ENCODE measurements at regions not wholly inside any gene's neighbourhood (a gene's known extent, or its start where the extent isn't known, plus 50 kb on each side); places are given as distances from the start of the nearest gene placed in this dataset.
"Not testable (repeated sequence)": the region's sequence is repeated elsewhere in the genome, so short reads cannot be mapped to it uniquely, and the experiment has no call there.

DNA sequence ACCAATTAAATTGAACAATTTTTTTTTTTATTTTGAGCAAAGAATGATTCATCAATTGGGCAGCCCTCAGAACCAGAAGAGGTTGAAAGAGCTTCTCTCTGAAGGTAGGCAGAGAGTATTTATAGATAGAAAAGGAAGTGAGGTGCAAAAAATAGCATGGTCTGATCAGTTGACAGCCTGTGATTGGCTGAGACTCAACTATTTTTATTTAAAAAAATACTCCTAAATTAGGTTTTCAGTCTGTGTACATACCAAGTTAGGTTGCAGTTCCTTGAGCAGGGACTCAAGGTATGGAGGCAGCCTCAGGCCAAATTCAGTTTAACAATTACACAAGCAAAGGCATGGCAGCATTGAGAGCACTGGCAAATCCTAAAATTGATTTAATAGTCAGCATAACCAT, 1074.7 kb downstream of the SORCS1 start:
- intact Hi-C loops (cut with micrococcal nuclease), result no loop called here

DNA sequence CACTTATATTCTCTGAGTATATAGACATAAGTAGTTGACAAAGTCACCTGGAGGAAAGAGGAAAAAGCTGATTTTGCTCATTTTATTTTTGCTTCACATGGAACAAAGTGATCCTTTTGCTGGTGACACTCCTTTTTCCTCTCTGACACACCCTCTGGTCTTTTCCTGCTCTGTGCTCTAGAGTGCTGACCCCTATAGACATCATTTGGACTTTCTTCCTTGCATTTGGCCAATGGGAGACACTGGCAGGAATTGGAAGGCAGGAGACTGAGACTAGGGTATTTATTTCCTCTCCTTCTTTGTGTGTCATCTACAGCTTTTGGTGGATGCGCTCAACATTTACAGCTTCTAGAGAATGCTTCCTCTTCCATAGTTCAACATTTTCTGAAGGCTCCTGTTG, 1078.1 kb downstream of the SORCS1 start:
- intact Hi-C loops (cut with micrococcal nuclease), result no loop called here

DNA sequence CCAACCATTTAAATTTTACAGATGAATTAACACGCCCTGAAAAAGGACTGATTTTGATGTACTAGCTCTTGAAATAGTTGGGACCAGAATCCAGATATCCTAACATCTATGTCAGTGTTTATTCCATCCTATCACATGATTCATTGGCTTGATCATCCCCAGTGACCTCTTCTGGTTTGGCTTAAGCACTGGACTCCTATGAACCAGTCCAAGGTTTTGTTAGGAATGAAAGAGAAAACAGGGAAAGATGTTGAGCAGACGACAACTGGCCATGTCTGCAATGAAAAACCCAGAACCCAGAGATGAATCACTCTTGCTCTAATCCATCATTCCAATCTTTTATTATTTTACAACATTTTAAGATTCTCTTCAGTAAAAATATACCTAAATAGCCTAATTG, 1080.9 kb downstream of the SORCS1 start:
- intact Hi-C loops (cut with micrococcal nuclease), result no loop called here

DNA sequence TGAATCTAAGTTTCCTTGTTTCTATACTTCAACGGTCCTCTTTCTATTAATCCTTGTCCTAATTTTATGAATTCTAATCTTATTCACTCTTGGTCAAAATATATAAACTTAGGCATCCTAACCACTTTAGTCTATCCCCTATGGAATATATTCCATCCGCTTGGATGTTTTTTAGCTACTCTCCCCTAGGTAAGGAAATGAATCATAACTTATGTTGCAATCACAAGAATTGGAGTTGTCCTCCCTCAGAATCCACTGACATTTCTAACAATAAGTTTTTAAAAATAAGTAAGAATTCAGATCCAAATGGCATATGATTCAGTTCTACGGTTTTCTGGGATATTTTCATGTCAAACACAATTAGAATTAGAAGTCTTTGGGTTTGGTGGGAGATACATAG, 1081.6 kb downstream of the SORCS1 start:
- intact Hi-C loops (cut with micrococcal nuclease), result no loop called here

DNA sequence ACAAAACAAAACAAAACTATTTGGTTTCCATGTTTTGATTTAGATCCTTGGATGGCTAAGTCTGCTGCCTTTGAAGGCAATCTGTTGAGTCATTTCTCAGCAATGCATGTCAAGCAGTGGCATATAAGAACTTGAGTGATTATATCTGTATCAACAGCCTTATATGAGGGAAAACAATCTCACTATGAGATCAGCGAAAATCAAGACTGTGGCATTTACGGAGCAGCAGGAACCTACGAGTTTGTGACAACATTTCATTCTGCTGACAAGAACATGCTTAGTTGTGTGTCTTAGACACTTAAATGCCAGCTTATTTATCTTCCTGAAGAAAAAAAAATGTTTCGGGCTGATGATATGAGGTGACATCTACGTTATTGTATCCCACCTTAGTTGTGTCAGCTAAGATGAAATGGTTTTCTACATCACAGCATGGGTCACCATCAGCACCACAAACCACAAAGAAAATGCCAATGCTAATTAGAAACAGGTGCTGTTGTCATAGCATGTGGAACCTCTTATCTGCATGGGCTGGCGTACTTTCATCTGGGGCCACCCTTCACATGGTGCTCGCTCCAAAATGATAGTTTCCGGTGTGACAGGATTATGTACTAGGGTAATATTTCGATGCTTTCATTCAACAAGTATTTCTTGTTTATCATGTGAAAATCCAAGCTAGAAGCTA, 1085.5 kb downstream of the SORCS1 start:
- intact Hi-C loops (cut with micrococcal nuclease), result no loop called here

DNA sequence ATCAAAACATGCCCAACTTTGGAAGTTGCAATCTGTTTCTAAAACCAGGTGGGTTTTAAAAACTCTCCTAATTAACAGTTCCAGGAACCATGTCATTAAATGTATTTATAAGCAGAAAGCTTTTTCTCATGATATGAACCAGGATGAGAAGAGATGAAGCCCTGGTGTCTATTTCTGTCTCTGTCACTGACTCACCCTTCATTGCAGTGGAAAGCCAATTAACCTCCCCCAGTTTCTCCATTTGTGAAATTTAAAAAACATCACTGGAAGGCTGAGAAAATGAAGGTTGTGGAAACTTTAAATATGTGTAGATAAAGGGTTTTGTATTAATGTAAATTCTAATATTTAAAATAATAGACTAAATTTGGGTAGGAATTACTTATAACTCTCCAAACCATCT, 1088.0 kb downstream of the SORCS1 start:
- intact Hi-C loops (cut with micrococcal nuclease), result no loop called here

DNA sequence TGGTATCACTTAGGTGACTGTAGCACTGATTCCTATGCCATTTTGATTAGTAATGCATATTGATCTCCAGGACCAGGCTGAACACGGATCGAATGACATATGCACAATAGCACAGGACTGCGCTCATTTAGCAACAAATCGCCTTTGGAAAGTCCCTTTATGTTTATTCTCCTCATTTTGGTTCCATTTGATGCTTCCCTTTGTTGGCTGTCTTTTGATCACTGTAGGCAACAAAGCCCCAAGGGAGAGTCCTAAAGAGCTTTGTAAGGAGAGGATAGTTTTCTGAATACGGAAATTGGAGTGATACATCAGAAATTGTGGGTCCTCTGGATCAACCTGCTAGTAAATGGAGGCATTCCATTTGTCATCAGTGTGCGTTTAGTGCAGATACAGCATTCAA, 1111.4 kb downstream of the SORCS1 start:
- intact Hi-C loops (cut with micrococcal nuclease), result no loop called here

DNA sequence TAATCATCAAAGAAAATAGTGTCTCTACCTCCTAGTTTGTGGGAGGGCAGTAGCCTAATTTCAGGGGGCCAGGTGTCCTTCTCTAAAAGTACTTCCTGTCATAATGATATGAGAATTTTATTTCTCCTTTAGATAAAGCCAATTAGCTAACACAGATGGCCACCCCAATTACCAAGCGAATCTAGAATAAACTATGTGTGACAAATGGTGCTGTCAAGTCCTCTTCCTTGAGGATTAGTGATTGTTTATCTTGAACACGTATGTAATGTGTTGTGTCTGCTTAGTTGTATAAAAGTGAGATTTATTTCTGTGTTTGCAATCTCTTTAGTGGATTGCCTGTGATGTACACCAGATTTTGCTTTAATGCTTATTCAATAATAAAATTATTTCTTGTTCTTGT, 1120.0 kb downstream of the SORCS1 start:
- intact Hi-C loops (cut with micrococcal nuclease), result no loop called here

DNA sequence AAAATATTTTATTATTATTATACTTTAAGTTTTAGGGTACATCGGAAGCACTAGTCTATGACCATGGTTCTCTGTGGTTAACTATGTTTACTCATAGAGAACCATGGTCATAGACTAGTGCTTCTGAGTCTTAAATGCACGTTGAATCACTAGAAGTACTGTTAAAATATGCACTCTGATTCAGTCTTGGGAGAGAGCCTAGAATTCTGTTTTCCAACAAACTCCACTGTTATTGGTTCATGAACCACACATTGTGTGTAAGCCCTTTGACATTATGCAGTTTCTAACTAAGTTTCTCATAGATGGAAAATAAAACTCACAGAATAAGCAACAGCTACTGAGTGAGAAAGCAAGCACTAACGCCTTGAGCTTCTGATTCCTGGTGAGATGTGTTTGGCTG, 1120.6 kb downstream of the SORCS1 start:
- intact Hi-C loops (cut with micrococcal nuclease), result no loop called here

DNA sequence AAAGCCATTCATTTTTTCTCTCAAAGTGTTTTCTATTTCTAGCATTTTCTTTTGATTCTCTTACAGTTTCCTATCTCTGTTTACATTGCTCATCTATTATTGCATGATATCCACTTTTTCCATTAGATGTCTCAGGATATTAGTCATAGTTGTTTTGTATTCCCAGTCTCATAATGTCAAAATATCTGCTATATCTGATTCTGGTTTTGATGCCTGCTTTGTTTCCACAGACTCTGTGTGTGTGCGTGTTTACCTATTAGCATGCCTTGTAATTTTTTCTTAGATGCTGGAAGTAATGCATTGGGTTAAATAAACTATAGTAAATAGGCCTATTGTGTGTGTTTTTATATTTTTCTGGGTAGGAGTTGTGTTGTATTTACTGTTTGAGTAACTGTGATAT, 1126.3 kb downstream of the SORCS1 start:
- intact Hi-C loops (cut with micrococcal nuclease), result no loop called here

DNA sequence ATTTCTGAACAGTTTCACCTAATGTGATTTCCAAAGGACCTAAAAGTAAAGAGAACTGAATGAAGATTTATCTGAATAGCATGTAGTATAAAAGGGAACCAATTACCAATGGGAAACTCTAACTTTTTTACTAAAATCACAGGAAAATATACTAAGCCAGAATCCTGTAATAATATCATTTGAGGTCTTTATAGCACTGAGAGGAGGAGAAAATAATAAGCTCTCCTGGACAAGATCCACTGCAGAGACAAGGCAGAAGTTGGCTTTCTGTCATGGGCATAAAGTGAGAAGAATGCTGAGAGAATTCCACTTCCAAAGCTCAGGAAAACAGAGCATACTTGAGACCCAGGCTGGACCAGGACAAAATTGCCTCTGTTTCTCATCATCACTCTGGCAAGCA, 1131.4 kb downstream of the SORCS1 start:
- intact Hi-C loops (cut with micrococcal nuclease), result no loop called here

DNA sequence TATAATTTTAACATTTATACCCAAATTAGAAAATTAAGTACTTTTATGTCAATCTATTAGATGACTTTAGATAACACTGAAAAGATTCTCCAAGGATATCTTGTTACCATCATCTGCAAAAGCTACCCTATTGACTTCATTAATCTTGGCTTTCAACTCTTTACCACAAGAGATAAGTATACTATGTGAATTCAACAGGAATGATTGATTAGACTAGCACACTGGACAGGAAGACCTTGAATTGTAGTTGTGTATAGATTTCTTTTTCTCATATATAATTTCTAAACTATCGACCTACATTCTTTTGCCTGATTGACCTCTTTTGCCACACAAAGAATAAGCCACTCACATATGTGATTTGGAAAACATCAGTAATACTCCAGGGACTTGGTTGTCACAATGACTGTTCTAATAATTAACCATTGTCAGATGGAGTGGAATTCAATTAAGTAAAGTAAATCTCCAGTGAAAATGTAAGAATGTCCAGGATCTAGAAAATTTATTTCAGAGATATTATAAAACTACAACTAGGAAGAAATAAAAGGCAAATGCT, 1132.0 kb downstream of the SORCS1 start:
- intact Hi-C loops (cut with micrococcal nuclease), result no loop called here

DNA sequence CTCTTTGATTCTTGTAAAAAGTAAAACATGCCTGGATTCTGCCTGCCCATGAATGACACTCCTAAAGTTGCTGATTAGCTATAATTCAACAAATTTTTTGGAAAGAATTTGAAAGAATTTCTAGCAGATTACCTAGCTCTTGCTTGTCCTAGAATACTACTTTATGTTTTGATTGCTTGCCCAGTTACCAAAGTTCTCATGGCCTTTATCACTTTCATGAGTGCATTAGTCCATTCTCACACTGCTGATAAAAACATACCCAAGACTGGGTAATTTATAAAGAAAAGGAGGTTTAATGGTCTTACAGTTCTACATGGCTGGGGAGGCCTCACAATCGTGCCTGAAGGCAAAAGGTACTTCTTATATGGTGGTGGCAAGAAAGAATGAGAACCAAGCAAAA, 1137.3 kb downstream of the SORCS1 start:
- intact Hi-C loops (cut with micrococcal nuclease), result no loop called here

DNA sequence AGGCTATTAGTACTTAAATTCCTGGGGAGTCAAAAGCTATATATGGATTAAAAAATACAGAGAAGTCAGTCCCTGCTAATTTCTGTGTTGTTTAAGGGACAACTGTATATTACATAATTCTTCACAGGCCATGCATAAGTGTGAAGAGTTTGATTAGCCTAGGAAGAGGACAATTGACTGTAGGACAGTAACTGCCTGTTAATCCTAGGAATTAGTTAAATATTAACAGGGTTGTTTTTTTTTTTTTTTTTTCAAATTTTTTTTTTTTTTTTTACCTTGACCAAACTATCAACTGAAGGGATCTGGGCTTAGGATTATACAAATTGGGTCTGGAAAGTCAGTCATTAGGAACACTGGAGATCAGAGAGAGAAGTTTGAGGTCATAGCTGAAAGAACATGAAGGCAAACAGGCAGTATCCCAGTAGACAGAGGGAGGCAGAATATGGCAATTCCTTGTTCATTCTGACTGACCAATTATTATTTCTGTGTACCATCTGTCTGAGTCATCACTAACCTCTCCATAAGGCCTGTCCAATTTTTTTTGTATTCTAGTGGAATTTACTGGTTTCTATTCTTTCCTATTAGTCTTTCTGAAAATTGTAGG, 1139.2 kb downstream of the SORCS1 start:
- intact Hi-C loops (cut with micrococcal nuclease), result no loop called here

DNA sequence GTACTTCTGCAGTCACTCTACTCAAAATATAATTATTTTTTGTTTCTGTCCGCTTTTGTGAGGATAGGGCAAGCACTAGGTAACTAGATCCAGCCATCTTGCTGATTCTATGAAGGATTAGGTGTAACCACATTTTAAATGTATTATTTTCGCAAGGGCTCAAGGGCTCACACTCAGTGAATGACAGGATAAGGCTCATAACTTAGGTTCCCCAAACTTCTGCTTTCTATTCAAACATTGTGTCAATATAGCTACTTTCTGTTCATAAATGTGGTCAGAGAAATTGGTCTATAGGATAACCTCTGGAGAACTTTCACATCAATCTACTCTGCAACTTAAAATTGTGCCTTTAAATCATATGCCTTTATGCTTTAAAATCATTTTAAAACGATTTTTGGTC, 1141.2 kb downstream of the SORCS1 start:
- intact Hi-C loops (cut with micrococcal nuclease), result no loop called here

DNA sequence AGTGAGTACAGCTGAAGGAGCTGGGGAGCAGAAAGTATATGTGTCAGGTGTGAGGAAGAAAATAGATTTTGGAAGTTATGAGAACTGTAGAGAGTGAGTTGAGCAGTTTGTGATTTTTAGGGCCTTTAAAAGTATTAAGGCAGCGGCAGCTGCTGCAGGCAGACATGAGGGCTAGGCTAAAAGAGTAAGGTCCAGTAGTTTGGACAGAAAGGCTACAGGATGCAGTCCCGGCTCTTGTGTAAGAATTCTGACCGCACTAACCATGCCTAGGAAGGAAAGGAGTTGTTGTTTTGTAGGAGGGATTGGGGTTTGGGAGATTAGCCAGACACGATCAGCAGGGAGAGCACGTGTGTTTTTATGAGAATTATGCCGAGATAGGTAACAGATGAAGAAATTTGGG, 1144.9 kb downstream of the SORCS1 start:
- intact Hi-C loops (cut with micrococcal nuclease), result not testable (repeated sequence)

DNA sequence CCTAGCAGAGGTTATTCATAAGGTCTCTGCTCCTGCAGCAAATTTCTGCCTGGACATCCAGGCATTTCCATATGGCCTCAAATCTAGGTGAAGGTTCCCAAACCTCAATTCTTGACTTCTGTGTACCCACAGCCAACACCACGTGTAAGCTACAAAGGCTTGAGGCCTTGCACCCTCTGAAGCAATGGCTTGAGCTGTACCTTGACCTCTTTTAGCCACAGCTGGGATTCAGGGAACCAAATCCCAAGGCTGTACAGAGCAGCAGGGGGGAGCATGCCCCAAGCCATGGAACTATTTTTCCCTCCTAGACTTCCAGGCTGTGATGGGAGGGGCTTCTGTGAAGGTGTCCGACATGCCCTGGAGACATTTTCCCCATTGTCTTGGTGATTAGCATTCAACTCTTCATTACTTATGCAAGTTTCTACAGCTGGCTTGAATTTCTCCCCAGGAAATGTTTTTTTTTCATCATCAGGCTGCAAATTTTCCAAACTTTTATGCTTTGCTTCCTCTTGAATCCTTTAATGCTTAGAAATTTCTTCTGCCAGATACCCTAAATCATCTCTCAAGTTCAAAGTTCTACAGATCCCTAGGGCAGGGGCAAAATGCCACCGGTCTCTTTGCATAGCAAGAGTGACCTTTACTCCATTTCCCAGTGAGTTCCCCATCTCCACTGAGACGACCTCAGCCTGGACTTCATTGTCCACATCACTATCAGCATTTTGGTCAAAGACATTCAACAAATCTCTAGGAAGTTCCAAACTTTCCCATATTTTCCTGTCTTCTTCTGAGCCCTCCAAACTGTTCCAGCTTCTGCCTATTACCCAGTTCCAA, 1148.9 kb downstream of the SORCS1 start:
- intact Hi-C loops (cut with micrococcal nuclease), result not testable (repeated sequence)

DNA sequence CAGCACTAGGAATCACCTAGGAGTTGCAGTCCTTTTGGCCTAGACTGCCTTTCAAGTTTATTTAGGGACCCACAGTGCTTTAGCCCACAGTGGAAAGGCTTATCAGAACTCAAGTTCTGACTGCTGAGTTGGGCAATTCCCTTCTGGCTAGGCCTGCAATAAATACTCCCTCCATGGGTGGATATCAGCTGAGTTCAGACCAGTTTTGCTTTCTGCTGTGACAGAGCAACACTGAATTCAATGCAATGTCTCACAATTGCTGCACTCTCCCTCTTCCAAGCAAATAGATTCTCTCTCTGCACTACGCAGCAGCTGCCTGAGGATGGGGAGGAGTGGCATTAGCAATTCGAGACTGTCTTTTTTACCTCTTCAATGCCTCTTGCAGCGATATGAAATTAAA, 1153.3 kb downstream of the SORCS1 start:
- intact Hi-C loops (cut with micrococcal nuclease), result no loop called here

DNA sequence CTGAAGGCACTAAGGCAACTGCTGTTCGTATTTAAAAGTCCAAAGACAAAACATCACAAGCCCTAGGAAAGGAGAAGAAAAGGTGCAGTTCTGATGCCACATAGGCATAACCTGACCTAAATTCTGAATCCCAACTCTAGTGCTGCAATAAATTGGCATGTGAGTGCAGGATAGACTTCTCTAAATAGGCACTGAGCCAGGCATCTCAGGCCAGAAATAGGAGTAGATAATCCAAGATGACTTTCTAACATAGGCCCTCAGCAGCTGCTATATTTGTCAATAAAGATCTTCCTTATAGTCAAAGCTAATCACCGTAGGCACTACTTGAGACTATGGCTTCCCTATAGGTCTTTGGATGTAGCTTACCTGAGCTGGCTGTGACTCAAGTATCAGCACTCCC, 1163.8 kb downstream of the SORCS1 start:
- intact Hi-C loops (cut with micrococcal nuclease), result no loop called here

DNA sequence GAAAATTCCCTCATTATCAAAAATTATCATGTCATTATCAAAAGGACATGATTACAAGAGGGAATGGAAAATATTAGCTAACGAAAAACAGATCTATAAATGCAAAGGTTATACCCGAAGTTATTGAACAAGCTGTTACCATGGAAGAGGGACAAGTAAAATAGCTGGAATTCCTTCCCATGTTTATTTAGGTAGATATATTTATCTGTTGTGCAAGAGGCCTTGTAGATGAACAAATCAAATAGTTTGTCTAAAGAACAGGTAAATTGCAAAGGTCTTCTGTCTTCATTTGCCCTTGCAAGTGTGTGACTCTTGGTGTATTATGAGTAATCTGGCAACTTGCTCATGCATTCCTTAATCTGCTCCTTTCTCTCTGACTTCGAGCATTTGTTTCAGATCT, 1170.9 kb downstream of the SORCS1 start:
- intact Hi-C loops (cut with micrococcal nuclease), result no loop called here

DNA sequence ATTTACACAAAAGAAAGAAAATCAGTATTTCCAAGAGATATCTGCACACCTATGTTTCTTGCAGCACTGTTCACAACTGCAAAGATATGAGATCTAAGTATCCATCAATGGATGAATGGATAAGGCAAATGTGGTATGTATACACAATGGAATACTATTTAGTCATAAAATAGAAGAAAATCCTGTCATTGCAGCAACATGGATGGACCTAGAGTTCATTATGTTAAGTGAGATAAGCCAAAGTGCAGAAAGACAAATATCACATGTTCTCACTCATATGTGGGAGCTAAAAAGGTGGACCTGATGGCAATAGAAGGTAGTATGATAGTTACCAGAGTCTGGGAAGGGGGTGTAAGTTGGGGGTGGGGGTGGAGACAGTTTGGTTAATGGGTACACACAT, 1171.6 kb downstream of the SORCS1 start:
- intact Hi-C loops (cut with micrococcal nuclease), result no loop called here

DNA sequence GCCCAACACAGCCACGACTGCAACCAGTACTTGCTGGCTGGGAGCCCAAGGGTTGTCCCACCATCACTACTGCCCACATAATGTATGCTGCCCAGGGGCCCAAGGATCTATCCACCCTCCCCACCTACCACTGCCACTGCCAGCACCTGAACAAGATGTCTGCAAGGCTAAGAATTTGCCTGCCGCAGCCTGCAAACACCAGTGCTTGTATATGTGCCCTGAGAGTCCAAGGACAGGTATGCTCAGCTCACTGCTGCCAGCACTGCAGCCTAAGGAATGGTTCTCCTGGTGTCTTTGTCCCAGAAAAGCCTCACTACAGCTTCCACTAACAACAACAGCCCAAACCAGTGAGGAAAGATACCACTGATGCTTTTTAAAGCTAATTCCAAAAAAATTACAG, 1174.0 kb downstream of the SORCS1 start:
- intact Hi-C loops (cut with micrococcal nuclease), result no loop called here
